ENCODE measurements at regions not wholly inside any gene's neighbourhood (a gene's known extent, or its start where the extent isn't known, plus 50 kb on each side); places are given as distances from the start of the nearest gene placed in this dataset.

DNA sequence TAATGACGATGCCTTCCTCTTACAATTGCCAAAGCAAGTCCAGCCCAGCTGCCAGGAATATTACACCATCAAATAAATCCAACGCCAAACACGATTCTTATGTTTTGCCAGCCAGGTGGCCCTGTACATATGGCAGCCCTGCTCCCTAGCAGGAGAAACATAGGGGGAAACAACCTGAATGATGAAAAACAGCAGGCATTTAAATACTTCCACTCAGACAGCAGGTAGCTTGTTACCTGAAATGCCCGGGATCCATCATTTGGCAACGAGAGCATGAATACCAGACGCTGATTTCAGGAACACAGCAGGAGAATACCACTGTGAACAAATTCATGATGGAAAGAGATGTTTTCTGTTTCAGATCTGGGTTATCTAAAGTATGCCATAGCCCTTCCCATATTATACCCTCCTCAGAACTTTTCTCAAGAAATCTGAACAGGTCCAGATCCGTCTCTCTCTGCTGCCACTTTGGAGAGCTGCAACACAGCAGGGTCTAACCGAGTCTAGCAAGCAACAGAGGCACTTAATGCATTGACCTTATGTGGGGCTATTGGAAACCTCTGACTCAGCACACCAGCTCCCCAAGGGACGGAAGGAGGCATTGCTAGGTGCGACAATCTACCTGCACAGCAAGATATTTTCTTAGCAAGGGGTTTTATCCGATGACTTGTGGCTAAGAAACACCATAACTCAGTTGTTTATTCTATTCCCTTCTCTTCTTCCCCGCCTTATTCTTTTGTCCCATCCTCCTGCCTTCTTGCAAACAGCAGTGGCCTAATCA, 166.3 kb downstream of the BARHL2 start:
- no peak for DNase-seq
- H3K4me3 ChIP-seq = no peak overlapping the region
- no peaks in the 10 kb centered on the region for H3K36me3 ChIP-seq
- intact Hi-C loops (cut with DNase I) = no loop called here
- no peak overlapping the region for H3K27ac ChIP-seq
- no peaks in the 10 kb centered on the region for H3K4me1 ChIP-seq (ENCODE audit: insufficient read depth)
- no peaks in the 10 kb centered on the region for H3K27me3 ChIP-seq
- WGBS, 3 donors = 61 to 70% (median 62%) methylated on average over 12 of the region's 12 CpGs
- no peak for TF ChIP-seq POLR2A (IDR thresholded peaks at IDR 0.05)
- H3K9me3 ChIP-seq = no peaks in the 10 kb centered on the region

DNA sequence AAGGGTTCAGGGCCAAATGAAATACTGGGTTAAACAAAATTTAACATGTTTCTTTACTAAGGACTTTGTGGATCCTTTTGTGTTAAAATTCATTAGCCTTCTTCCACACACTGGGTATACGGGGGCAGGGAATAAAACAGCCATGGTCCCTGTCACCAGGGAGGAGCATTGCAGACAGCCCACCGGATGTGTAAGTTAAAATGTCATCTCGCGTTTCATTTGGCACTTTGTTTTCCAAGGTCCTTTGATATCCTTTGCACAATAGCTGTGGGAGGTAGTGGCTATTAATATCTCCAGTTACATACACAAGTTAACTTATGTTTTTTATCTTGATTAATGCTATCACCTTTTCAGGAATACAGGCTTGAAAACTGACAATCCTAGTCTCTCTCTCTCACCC, 172.7 kb downstream of the BARHL2 start:
- no peaks in the 10 kb centered on the region for H3K36me3 ChIP-seq
- intact Hi-C loops (cut with DNase I) = no loop called here
- TF ChIP-seq CTCF (IDR thresholded peaks at IDR 0.05) = no peak
- TF ChIP-seq POLR2A (IDR thresholded peaks at IDR 0.05) = no peak
- TF ChIP-seq EP300 (IDR thresholded peaks at IDR 0.05) = no peak
- no peaks in the 10 kb centered on the region for H3K9me3 ChIP-seq
- DNase-seq = no peak
- H3K27ac ChIP-seq = no peak overlapping the region
- no peaks in the 10 kb centered on the region for H3K27me3 ChIP-seq
- no peak overlapping the region for H3K4me3 ChIP-seq
- no peaks in the 10 kb centered on the region for H3K4me1 ChIP-seq (ENCODE audit: insufficient read depth)
- 14 to 25% (median 19%) methylated on average over 4 of the region's 4 CpGs for WGBS, 3 donors

- Histone ChIP-seq H3K27ac (no peak overlapping the region), H3K4me3 (no peak overlapping the region)
- WGBS, 3 donors = 52 to 60% (median 54%) methylated on average over 9 of the region's 9 CpGs
These were observed 179.3 kb downstream of the BARHL2 start for GRCh38 chr1:90537606-90538362.

DNA sequence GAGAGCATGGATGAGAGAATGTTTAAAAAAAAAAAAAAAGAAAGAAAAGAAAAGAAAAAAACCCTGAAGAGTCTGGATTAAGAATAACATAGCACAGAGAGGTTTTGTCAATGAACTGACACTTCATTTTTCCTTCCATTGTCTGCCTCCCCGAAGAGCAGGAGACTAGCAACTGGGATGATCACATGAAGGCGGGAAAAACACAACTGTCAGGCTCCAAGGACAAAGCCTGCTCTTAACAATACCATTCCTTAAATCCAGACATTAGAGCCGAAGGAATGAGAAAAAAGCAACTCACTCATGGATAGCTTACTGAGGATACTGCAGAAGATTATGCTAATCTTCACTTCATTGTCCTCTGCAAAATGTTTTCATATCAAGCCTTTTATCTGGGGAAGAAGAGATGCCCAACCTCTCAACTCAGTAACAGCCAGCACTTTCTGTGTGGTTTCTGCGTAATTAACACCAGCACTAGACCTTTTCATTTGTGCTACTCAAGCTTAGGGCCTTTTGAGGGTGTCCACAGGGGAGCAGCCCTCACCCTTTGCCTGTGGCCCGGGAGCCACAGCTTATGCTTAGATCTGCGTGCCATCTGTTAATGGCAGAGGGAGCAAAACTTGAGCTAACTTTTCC, 182.3 kb downstream of the BARHL2 start:
- Histone ChIP-seq H3K27ac (no peak overlapping the region), H3K4me1 (ENCODE audit: insufficient read depth) (no peaks in the 10 kb centered on the region), H3K27me3 (no peaks in the 10 kb centered on the region), H3K36me3 (no peaks in the 10 kb centered on the region), H3K9me3 (no peaks in the 10 kb centered on the region), H3K4me3 (no peak overlapping the region)
- 39 to 52% (median 42%) methylated on average over 6 of the region's 6 CpGs for WGBS, 3 donors
- no peak for DNase-seq
- no peak for TF ChIP-seq CTCF (IDR thresholded peaks at IDR 0.05)
- no peak for TF ChIP-seq POLR2A (IDR thresholded peaks at IDR 0.05)
- no peak for TF ChIP-seq EP300 (IDR thresholded peaks at IDR 0.05)
- intact Hi-C loops (cut with DNase I) = no loop called here

More at GRCh38 chr1:90537606-90538362, 179.3 kb downstream of the BARHL2 start:
- Histone ChIP-seq H3K4me1 (ENCODE audit: insufficient read depth) (no peaks in the 10 kb centered on the region), H3K9me3 (no peaks in the 10 kb centered on the region), H3K36me3 (no peaks in the 10 kb centered on the region), H3K27me3 (no peaks in the 10 kb centered on the region)
- no peak for DNase-seq
- TF ChIP-seq CTCF (IDR thresholded peaks at IDR 0.05) (no peak), EP300 (IDR thresholded peaks at IDR 0.05) (no peak), POLR2A (IDR thresholded peaks at IDR 0.05) (no peak)
- intact Hi-C loops (cut with DNase I) = no loop called here

Data from ovary (tissue), 7 donors.